IPS DF 4.7 (cell line): ENCODE measurements at regions not wholly inside any gene's neighbourhood (a gene's known extent, or its start where the extent isn't known, plus 50 kb on each side); places are given as distances from the start of the nearest gene placed in this dataset.

Experiments
- DNase-seq: peaks from one replicate; pipeline ENCODE4 v3.0.0-alpha.2; 2013; ENCODE audit warnings: low spot score; ENCODE audit errors: extremely low read depth

- no peak for DNase-seq
Observed at GRCh38 chr10:92790440-92790839, 57.9 kb upstream of the EXOC6 start.

GRCh38 chr10:92792661-92793060 lies 55.7 kb upstream of the EXOC6 start:
- DNase-seq = no peak
